Transverse colon (tissue), 4 donors: ENCODE measurements at regions not wholly inside any gene's neighbourhood (a gene's known extent, or its start where the extent isn't known, plus 50 kb on each side); places are given as distances from the start of the nearest gene placed in this dataset.

Source experiments
- EP300 ChIP-seq: sonication (generic); formaldehyde crosslinking; IDR thresholded peaks from one replicate; pipeline ENCODE4 v1.6.1; 2017; ENCODE audit warnings: antibody characterized with exemption, low read depth
- POLR2A ChIP-seq: fragments of 450-650 bp; IDR thresholded peaks from one replicate; pipeline ENCODE4 v1.6.1; 2016; ENCODE audit warnings: antibody characterized with exemption, mild to moderate bottlenecking, moderate library complexity
- POLR2AphosphoS5 ChIP-seq, 3 donors: sonication (generic); formaldehyde crosslinking; IDR thresholded peaks; one replicate each; pipeline ENCODE4 v1.6.1; 2016; ENCODE audit warnings: antibody characterized with exemption in 3 of 3
- TF ChIP-seq, protein P1 (sequence below), 5 experiments: fragments of 200-600 bp in 3 of 5; fragments of 450-650 bp in 2 of 5; sonication (generic) in 3 of 5; IDR thresholded peaks; 1 replicate in 2 of 5; 2 replicates in 3 of 5; pipeline ENCODE4 v1.5.1; 2016 to 2017; ENCODE audit warnings: antibody characterized with exemption in 5 of 5, inconsistent platforms in 3 of 5, mild to moderate bottlenecking in 2 of 5, moderate library complexity in 1 of 5

DNA sequence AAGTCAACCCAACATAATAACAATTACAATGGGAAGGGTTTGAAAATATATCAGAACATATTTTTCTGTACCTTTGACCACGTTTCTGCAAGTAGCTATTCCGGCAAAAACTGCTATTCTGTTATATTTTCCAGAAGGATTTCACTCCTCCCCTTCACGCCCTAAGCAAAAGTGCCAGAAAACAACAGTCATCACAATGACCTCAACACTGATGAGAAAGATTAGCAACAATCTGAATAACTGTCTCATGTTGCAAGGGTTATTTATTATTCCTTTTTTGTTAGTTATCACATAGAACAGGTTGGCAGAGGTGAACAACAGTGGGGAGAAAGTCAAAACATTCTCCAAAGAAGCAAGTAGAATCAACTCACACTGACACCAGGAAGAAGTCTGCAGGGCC is 269.4 kb upstream of the ARRDC4 start:
- TF ChIP-seq, protein P1, sequence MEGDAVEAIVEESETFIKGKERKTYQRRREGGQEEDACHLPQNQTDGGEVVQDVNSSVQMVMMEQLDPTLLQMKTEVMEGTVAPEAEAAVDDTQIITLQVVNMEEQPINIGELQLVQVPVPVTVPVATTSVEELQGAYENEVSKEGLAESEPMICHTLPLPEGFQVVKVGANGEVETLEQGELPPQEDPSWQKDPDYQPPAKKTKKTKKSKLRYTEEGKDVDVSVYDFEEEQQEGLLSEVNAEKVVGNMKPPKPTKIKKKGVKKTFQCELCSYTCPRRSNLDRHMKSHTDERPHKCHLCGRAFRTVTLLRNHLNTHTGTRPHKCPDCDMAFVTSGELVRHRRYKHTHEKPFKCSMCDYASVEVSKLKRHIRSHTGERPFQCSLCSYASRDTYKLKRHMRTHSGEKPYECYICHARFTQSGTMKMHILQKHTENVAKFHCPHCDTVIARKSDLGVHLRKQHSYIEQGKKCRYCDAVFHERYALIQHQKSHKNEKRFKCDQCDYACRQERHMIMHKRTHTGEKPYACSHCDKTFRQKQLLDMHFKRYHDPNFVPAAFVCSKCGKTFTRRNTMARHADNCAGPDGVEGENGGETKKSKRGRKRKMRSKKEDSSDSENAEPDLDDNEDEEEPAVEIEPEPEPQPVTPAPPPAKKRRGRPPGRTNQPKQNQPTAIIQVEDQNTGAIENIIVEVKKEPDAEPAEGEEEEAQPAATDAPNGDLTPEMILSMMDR (IDR thresholded peaks at IDR 0.05): no peak
- TF ChIP-seq EP300: no peak
- TF ChIP-seq POLR2AphosphoS5 (IDR thresholded peaks at IDR 0.05): no peak
- no peak for TF ChIP-seq POLR2A
